Left colon (tissue), 2 donors: ENCODE measurements at regions not wholly inside any gene's neighbourhood (a gene's known extent, or its start where the extent isn't known, plus 50 kb on each side); places are given as distances from the start of the nearest gene placed in this dataset.
"Not testable (repeated sequence)": the region's sequence is repeated elsewhere in the genome, so short reads cannot be mapped to it uniquely, and the experiment has no call there.

Experiments used
- ATAC-seq: fragments of 200-7000 bp; cut with Tn5 transposase; one replicate; pipeline ENCODE4 v1.9.1; 2020; ENCODE audit warnings: mild to moderate bottlenecking, moderate library complexity
- DNase-seq, 2 donors: peaks; one replicate each; pipeline ENCODE4 v3.0.0-alpha.2; 2020
- intact Hi-C, 2 donors: fragments of 100-400 bp; cut with DNase I in 1 of 2; cut with micrococcal nuclease in 1 of 2; formaldehyde crosslinking; loops; one replicate each; pipeline versions ENCODE4 v1.11.2 to v1.14.0; 2022; cut with DNase I, micrococcal nuclease
- donor health status: DM: no; HTN: no; CAD: no.
- donor health status: DM: yes; HTN: yes; CAD: no.

- DNase-seq: no peak
- intact Hi-C loops: no loop called here
- ATAC-seq: no peak
Measured at GRCh38 chr9:38179965-38180364, 110.9 kb upstream of the SHB start.

GRCh38 chr9:38178237-38178636, 109.2 kb upstream of the SHB start:
- ATAC-seq: no peak
- intact Hi-C loops: no loop called here
- no peak for DNase-seq

- intact Hi-C loops: no loop called here
- DNase-seq (no peak), ATAC-seq (no peak)
Measured at GRCh38 chr9:38177680-38178079, 108.7 kb upstream of the SHB start.

- DNase-seq (no peak), ATAC-seq (no peak)
- intact Hi-C loops: no loop called here
Measured at GRCh38 chr9:38176251-38176650, 107.2 kb upstream of the SHB start.

- intact Hi-C loops: no loop called here
- no peak for DNase-seq
- ATAC-seq: no peak
Measured at GRCh38 chr9:38175423-38175822, 106.4 kb upstream of the SHB start.

- DNase-seq: no peak
- intact Hi-C loops: no loop called here
- ATAC-seq: no peak
Measured at GRCh38 chr9:38172586-38172985, 103.6 kb upstream of the SHB start.

GRCh38 chr9:38171926-38172325, 102.9 kb upstream of the SHB start:
- intact Hi-C loops: no loop called here
- DNase-seq (no peak), ATAC-seq (no peak)

GRCh38 chr9:38171538-38171884, 102.5 kb upstream of the SHB start:
- no peak for ATAC-seq

GRCh38 chr9:38170763-38171537, 101.9 kb upstream of the SHB start:
- ATAC-seq, intact Hi-C loops, DNase-seq: not testable (repeated sequence)

More at GRCh38 chr9:38171538-38171884, 102.5 kb upstream of the SHB start:
- no peak for DNase-seq
- intact Hi-C loops: no loop called here

GRCh38 chr9:38170155-38170554, 101.1 kb upstream of the SHB start:
- ATAC-seq, intact Hi-C loops, DNase-seq: not testable (repeated sequence)

GRCh38 chr9:38166501-38166900, 97.5 kb upstream of the SHB start:
- intact Hi-C loops: no loop called here
- ATAC-seq: no peak
- DNase-seq: no peak

GRCh38 chr9:38164659-38165221, 95.7 kb upstream of the SHB start:
- intact Hi-C loops: loop anchor here in 1 of 2 donors (5.0 kb wide), 1 partner anchor 257 kb away; no protein-coding TSS in a partner anchor
- ATAC-seq: no peak
- no peak for DNase-seq

GRCh38 chr9:38163518-38163917, 94.5 kb upstream of the SHB start:
- intact Hi-C loops: loop anchor here in 1 of 2 donors (5.0 kb wide), 1 partner anchor 256 kb away; no protein-coding TSS in a partner anchor
- no peak for ATAC-seq
- DNase-seq: no peak

GRCh38 chr9:38162332-38163211, 93.5 kb upstream of the SHB start:
- intact Hi-C loops: loop anchor here in 1 of 2 donors (5.0 kb wide), 1 partner anchor 255 kb away; no protein-coding TSS in a partner anchor
- DNase-seq: no peak
- no peak for ATAC-seq

GRCh38 chr9:38160613-38161215, 91.7 kb upstream of the SHB start:
- peak; percentile 46 to 79 for DNase-seq
- ATAC-seq: peak; percentile 69
- intact Hi-C loops: loop anchor here in 1 of 2 donors (5.0 kb wide), 1 partner anchor 253 kb away; no protein-coding TSS in a partner anchor

GRCh38 chr9:38159599-38159998, 90.6 kb upstream of the SHB start:
- intact Hi-C loops: loop anchor here in 1 of 2 donors (10.0 kb wide), 1 partner anchor 55 kb away; no protein-coding TSS in a partner anchor
- DNase-seq (no peak), ATAC-seq (no peak)

GRCh38 chr9:38158628-38159027, 89.6 kb upstream of the SHB start:
- DNase-seq (no peak), ATAC-seq (no peak)
- intact Hi-C loops: loop anchor here in 1 of 2 donors (10.0 kb wide), 1 partner anchor 56 kb away; no protein-coding TSS in a partner anchor

- DNase-seq (no peak), ATAC-seq (no peak)
- intact Hi-C loops: loop anchor here in 1 of 2 donors (10.0 kb wide), 1 partner anchor 57 kb away; no protein-coding TSS in a partner anchor
Measured at GRCh38 chr9:38157711-38158110, 88.7 kb upstream of the SHB start.
